ENCODE measurements at regions not wholly inside any gene's neighbourhood (a gene's known extent, or its start where the extent isn't known, plus 50 kb on each side); places are given as distances from the start of the nearest gene placed in this dataset.

DNA sequence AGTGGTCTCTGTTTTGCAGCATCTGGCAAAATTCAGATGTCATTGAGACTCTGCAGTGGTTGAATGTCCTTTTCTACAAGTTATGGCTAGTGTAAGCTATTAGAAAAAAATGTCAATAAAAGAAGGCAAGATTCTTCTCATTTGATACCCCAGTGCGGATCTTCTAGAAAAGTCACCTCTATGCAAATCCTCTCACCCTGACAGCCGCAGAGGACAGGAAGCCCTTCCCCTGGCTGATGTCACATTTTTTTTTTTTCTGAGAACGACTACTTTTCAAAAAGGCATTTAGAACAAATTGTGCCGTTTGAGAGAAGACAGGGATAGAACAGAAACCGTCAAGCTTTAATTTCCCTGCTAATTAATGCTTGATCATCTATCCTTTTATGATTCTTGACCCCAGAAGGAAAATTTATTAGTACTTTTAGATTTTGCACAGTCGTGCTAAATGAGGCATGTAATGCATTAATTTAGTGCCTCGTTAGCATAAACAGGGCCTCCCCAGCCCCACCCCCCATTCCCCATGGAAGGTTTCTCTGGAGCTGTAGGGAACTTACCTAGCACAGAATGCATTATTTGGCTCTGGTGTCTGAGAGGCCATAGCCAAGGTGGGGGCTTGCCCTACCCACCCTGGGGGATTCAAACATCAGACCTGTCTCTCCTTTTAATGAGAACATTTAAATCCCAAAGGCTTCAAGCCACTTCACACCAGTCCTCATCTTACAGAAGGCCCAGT, 183.8 kb downstream of the OPA1 start:
- TF ChIP-seq, protein P1, sequence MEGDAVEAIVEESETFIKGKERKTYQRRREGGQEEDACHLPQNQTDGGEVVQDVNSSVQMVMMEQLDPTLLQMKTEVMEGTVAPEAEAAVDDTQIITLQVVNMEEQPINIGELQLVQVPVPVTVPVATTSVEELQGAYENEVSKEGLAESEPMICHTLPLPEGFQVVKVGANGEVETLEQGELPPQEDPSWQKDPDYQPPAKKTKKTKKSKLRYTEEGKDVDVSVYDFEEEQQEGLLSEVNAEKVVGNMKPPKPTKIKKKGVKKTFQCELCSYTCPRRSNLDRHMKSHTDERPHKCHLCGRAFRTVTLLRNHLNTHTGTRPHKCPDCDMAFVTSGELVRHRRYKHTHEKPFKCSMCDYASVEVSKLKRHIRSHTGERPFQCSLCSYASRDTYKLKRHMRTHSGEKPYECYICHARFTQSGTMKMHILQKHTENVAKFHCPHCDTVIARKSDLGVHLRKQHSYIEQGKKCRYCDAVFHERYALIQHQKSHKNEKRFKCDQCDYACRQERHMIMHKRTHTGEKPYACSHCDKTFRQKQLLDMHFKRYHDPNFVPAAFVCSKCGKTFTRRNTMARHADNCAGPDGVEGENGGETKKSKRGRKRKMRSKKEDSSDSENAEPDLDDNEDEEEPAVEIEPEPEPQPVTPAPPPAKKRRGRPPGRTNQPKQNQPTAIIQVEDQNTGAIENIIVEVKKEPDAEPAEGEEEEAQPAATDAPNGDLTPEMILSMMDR (IDR thresholded peaks at IDR 0.05; ENCODE audit: borderline replicate concordance, extremely low read depth, low read length, poor library complexity, severe bottlenecking) = no peak
- TF ChIP-seq EZH2 (IDR thresholded peaks at IDR 0.05; ENCODE audit: borderline replicate concordance, low read depth, low read length, severe bottlenecking) = no peak
